SH-SY5Y (cell line): ENCODE measurements at regions not wholly inside any gene's neighbourhood (a gene's known extent, or its start where the extent isn't known, plus 50 kb on each side); places are given as distances from the start of the nearest gene placed in this dataset.

Experiments used
- GATA2 ChIP-seq: IDR thresholded peaks from 2 replicates; pipeline ENCODE4 v1.6.1; 2011; ENCODE audit warnings: mild to moderate bottlenecking, low read depth, low read length
- GATA3 ChIP-seq: IDR thresholded peaks from 2 replicates; pipeline ENCODE4 v1.6.1; 2011; ENCODE audit warnings: low read depth, mild to moderate bottlenecking, low read length, moderate library complexity

DNA sequence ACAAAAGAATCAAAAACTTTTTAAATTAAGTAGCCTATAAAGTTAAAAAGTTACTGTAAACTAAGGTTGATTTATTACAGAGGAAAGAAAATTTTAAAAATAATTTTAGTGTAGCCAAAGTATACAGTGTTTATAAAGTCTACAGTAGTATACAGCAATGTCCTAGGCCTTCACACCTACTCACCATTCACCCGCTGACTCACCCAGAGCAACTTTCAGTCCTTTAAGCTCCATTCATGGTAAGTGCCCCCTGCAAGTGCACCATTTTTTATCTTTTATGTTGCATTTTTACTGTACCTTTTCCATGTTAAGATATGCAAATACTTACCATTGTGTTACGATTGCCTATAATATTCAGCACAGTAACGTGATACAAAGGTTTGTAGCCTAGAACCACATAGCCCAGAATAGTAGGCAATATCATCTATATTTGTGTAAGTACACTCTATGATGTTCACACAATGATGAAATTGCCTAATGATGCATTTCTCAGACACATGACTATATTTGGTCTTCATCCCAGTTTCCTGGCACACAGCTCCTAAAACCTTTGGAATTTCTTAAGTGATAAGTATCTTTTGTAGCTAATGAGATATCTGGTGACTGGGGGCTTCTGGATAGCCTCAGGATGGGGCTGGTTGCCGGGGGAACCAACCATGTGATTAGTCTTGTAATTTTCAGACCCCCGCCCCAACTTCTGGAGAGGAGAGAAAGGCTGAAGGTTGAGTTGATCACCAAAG is 111.0 kb downstream of the MRPL14 start:
- TF ChIP-seq GATA3: no peak
- TF ChIP-seq GATA2: no peak

DNA sequence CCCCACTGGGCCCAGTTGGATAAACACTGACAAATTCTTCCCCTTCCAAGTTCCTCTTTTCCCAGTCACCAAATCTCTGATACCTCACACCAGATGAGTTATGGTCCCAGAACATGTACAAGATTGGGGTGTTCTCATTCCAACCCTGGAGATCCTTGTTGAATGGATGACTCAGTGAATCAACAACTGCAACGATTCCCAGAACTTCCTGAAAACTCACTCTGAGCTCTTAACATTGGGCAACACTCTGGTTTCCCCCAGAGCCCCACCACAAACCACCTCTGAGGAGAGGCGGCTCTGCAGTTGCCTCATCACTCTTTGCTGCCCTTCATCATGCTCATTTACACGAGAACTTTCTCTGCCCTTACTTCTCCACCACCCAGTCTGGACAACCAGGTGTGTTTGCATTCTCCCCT is 115.2 kb downstream of the MRPL14 start:
- TF ChIP-seq GATA3: no peak
- TF ChIP-seq GATA2: no peak

DNA sequence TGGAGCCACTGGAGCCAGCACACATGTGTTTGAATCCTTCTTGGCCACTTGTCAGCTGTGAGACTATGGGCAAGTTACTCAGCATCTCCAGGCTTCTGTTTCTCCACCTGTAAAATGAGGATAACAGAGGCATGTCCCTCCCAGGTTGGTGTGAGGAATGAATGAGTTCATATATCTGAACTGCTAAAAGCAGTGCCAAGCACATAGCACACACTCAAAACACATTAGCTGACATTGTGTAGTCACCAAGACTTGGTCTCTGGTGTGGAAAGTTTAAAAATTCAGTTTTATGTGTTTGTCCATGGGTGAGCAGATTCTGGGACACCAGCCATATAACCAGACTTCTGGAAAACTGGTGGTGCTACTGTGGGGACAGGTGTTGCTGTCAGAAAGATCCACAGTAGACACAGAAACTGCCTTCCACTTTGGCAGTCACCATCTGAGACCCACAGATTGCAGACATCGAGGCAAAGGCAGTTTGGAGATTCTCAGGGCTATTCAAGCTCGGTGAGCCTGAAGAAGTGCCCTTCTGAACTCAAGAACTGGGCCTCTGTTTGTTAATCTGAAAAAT is 115.8 kb downstream of the MRPL14 start:
- TF ChIP-seq GATA3 (no peak), GATA2 (no peak)

DNA sequence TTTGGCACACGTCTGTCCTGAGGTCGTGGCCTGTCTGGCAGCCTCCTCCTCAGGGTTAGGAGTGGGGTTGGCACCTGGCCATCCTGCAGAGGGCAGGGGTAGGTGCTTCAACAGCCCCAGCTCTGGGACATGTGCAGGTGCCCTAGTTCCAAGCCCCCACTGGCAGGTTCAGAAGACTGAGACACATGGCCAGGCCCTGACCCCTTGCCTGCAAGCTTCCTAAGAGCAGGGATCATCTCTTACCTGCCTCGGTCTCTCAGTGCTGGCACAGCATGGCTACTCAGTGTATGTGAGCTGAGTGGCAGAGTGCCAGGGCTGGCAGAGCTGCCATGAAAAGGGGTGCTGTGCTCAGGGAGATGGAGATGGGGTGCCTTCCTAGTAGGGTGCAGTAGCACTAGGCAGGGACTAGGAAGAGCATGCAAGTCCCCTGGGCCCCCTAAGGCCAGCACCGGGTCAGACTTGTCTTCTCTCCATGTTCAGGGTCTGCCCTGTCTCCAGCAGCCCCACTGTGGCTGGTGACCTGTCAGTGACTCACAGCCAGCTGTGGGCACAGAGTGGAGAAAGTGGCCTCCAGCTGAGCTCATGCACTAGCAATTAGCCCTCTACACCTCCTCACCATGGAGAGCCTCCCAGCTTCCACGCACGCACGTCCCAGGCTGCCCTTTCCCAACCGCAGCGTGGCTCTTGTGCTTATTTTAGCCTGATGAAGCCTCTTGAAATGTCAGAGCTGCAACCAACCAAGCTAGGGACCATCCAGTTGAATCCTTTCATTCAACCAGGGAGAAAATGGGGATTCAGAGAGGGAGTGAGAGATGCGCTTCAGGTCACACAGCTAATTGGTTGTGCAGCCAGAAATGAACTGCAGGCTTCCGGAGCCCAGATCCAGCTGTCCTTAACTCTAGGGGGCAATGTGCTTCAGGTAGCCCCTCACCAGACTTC is 116.6 kb downstream of the MRPL14 start:
- TF ChIP-seq GATA2: no peak
- TF ChIP-seq GATA3: no peak

DNA sequence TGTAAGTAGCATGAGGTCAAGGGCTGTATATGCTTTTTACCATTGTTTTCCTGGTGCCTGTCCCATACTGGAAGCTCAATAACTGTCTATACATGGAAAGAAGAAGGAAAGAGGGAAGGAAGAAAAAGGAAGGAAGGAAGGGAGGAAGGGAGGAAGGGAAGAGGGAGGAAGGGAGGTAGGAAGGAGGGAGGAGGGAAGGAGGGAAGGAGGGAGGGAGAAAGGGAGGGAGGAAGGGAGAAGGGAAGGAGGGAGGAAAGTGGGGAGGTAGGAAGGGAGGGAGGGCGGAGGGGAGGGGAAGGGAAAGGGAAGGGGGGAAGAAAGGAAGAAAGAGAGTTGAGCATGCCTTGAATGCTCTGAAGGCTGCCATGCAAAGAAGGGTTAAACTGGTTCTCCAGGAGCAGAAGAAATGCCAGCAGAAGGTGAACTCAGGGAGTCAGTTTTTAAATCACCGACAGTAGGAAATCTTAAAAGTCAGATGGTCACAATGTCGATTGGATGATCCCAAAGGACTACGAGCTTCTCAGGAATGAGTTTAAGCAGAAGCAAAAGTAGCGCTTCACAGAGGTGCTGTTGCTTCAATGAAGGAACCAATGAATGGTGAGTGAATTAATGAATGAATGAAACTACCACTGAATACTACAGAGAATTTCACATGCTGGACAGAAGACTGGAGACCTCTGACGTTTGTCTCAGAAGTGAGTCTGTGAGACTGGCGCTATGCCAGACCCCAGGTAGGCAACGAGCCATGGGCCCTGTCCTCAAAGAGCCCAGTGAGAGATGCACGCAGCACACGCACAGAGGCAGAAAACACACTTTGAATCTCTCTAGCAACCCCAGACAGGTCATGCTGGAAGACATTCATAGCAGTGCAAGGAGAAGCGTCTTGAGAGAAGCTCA is 117.6 kb downstream of the MRPL14 start:
- TF ChIP-seq GATA2 (no peak), GATA3 (no peak)

GRCh38 chr6:44008821-44009370 is 118.4 kb downstream of the MRPL14 start:
- TF ChIP-seq GATA3 (no peak), GATA2 (no peak)

DNA sequence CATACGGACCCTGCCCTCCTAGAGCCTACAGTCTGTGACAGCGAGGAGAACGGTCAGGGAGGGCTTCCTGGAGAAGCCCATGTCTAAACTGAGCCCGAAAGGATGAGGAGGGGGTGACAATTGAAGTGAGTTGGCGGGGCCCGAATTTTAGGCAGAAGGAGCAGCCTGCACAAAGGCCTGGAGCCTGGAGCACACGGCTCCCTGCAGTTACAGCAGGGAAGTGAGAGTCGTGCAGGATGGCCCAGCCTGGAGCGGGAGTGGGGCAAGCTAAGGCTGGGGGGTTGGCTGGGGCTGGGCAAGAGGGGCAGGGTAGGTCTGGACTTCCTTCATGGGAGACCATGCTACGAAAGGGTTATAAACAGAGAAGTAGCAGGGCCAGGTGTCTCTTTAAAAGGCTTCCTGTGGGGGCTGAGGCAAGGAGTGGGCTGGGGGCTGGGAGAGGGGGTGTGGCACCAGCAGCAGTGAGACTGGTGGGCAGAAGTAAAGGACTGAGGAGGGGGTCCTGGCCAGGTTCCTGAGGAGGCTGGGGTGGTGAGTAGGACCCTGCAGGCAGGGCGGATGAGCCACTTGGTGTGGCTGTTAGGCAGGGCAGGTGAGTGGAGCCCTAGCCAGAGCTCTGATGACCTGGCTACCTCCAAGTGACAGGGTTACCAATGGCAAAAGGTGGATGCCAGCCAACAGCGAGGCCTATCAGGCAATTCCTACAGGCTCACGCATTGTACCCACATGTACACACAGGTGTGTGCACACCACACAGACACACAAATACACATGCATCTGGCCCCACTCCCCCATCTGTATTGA is 119.2 kb downstream of the MRPL14 start:
- no peak for TF ChIP-seq GATA3
- TF ChIP-seq GATA2: no peak

- TF ChIP-seq GATA3 (no peak), GATA2 (no peak)
Measured at GRCh38 chr6:44006872-44007303, 120.4 kb downstream of the MRPL14 start.

DNA sequence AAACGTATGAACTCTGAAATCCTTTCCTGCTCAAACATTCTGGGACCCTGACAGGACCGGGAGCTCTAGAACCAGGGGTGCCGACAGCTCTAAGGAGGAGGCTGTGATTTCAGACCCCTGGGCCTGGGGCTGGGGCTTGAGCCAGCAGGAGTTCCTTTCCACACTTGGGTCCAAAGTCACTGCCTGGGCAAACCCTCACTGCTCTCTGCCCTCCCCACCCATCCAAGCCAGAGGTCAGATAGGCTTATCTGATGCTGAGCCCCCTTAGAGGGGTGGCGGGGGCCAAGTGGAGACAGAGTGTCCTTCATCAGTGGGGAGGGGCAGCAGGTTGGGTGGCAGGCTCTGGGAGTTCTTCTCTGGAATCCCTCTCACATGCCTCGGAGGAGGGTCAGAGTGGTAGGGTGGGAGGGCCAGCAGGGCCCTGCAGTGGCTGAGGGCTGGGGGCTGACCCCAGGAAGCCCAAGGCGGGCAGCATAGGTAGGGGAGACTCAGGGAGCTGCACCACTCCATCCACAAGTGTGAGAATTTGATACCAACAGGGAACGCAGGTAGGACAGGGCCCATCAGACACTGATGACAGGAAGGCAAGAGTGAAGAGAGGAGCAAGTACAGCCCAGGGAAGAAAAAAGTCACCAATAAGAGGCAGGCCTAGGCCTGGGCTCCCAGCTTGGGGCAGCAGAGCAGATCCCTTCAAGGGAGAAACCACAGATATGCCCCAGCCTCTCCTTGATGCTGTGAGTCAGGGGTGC is 121.0 kb downstream of the MRPL14 start:
- no peak for TF ChIP-seq GATA3
- TF ChIP-seq GATA2: no peak

DNA sequence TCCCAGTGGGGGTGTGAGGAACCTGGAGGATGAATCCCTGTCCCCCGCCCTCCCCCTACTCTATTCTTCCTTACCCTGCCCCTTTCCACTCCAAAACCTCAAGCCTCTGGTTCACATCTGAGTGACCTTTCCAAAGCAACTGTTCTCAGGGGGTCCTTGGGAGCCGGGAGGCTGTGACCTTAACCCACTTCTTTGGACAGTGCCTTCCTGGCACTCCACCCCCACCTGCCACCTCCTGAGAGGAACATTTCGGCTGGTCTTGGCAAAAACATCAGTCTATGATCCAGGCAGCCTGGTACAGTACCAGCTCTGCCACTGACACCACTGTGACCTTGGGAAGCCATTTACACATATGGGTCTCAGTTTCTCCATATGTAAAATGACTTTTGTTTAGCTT is 121.7 kb downstream of the MRPL14 start:
- no peak for TF ChIP-seq GATA2
- no peak for TF ChIP-seq GATA3

DNA sequence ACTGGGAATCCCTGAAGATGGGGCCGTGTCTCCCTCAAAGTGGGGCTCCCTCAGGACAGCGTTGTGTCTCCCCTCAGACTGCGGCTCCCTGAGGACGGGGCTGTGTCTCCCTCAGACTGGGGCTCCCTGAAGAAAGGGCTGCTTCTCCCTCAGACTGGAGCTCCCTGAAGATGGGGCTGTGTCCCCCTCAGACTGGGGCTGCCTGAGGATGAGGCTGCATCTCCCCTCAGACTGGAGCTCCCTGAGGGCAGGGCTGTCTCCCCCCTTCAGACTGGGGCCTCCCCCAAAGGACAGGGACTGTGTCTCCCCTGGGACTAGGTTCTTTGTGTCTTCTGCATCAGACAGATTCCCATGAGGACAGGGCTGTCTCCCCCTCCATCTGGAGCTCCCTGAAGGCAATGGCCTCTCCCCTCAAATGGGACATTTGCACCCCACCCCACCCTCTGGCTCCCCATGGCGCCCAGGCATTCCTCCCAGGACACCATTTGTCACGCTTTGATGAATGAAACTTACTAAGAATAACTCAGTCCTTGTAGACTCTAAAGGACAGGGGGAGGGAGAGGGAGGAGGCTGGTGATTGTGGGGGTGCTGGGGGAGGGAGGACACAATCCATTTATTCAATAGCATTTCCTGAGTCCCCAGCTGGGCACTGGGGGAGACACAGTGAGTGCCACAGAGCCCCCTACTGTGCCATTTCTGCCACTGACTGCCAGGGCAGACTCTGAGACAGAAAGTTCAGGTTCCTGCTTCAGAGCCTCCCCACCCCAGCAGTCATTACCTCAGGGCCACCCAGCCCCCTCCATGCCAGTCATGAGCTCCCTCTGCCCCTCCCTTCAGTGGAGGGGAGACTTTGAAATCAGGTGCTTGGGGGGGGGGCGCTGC is 122.4 kb downstream of the MRPL14 start:
- no peak for TF ChIP-seq GATA3
- no peak for TF ChIP-seq GATA2

- no peak for TF ChIP-seq GATA2
- no peak for TF ChIP-seq GATA3
Measured at GRCh38 chr6:44004136-44004535, 123.1 kb downstream of the MRPL14 start.
